Activated naive CD4-positive, alpha-beta T cell treated with anti-CD3 and anti-CD28 coated beads for 36 hours (primary cell): ENCODE measurements at regions not wholly inside any gene's neighbourhood (a gene's known extent, or its start where the extent isn't known, plus 50 kb on each side); places are given as distances from the start of the nearest gene placed in this dataset.

Experiments used
- CTCF ChIA-PET: fragments of 350-600 bp; sonication (Branson Sonifier 250); formaldehyde crosslinking; loops from one replicate; lab custom pipeline; 2021; ENCODE audit warnings: antibody characterized with exemption; lab: Charles Lee
- DNase-seq: peaks from one replicate; pipeline ENCODE4 v3.0.0-alpha.2; 2020
- H3K27ac Mint-ChIP-seq: one replicate; pipeline ENCODE4 v1.8.0; 2021; ENCODE audit warnings: mild to moderate bottlenecking, mixed read lengths
- H3K27me3 Mint-ChIP-seq: one replicate; pipeline ENCODE4 v1.8.0; 2021; ENCODE audit warnings: low read depth, mixed read lengths
- H3K36me3 Mint-ChIP-seq: one replicate; pipeline ENCODE4 v1.8.0; 2021; ENCODE audit warnings: low read depth, mixed read lengths
- H3K4me1 Mint-ChIP-seq: one replicate; pipeline ENCODE4 v1.8.0; 2021; ENCODE audit warnings: low read depth, mixed read lengths
- H3K4me3 Mint-ChIP-seq: one replicate; pipeline ENCODE4 v1.8.0; 2021; ENCODE audit warnings: mild to moderate bottlenecking, moderate library complexity, mixed read lengths
- H3K9me3 Mint-ChIP-seq: one replicate; pipeline ENCODE4 v1.8.0; 2021; ENCODE audit warnings: mixed read lengths
- intact Hi-C: fragments of 100-400 bp; cut with micrococcal nuclease; formaldehyde crosslinking; loops from one replicate; pipeline ENCODE4 v1.15.1; 2023

GRCh38 chr22:42330170-42330569, 59.7 kb upstream of the TCF20 start:
- Mint-ChIP-seq H3K9me3 (no peaks in the 10 kb centered on the region), H3K27me3 (no peaks in the 10 kb centered on the region), H3K27ac (no peak overlapping the region), H3K4me1 (peaks cover 36% of the 10 kb centered on the region), H3K36me3 (no peaks in the 10 kb centered on the region), H3K4me3 (no peak overlapping the region)
- CTCF ChIA-PET = no interaction called here
- DNase-seq = no peak
- intact Hi-C loops = no loop called here

- no peak for DNase-seq
- Mint-ChIP-seq H3K9me3 (no peaks in the 10 kb centered on the region), H3K4me3 (no peak overlapping the region), H3K36me3 (no peaks in the 10 kb centered on the region), H3K4me1 (peaks cover 42% of the 10 kb centered on the region), H3K27me3 (no peaks in the 10 kb centered on the region), H3K27ac (no peak overlapping the region)
- intact Hi-C loops = loop anchor here (2.0 kb wide), 1 partner anchor 39 kb away; no protein-coding TSS in a partner anchor
- CTCF ChIA-PET = no interaction called here
Measured at GRCh38 chr22:42329504-42329903, 59.1 kb upstream of the TCF20 start.

DNA sequence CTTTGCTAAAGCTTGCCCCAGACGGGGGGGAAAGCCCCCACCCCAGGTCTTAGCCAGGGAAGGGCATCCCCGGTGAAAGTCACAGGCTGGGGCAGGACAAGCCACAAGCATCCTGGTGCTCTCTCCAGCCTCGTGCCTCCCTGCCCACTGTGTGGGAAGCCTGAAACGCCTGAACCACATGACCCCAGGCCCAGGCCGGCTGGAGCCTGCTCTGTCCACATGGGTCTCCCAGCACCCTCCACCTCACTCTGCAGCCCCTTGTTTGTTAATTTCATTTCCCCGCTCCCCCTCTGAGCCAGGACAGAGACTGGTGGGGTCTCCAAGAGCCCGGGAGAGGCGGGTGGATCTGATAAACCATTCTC, 58.3 kb upstream of the TCF20 start:
- Mint-ChIP-seq H3K27ac (no peak overlapping the region), H3K4me1 (peaks cover 47% of the 10 kb centered on the region), H3K9me3 (no peaks in the 10 kb centered on the region), H3K36me3 (no peaks in the 10 kb centered on the region), H3K4me3 (no peak overlapping the region), H3K27me3 (no peaks in the 10 kb centered on the region)
- CTCF ChIA-PET = no interaction called here
- intact Hi-C loops = loop anchor here (2.0 kb wide), 1 partner anchor 40 kb away; no protein-coding TSS in a partner anchor
- DNase-seq = no peak

- Mint-ChIP-seq H3K4me3 (no peak overlapping the region), H3K4me1 (peaks cover 47% of the 10 kb centered on the region), H3K9me3 (no peaks in the 10 kb centered on the region), H3K27ac (no peak overlapping the region), H3K36me3 (no peaks in the 10 kb centered on the region), H3K27me3 (no peaks in the 10 kb centered on the region)
- peak; percentile 50 for DNase-seq
- CTCF ChIA-PET = interaction anchor here (3.0 kb wide), 1 partner anchor 16 kb away, joined by 11 read pairs; no protein-coding TSS in a partner anchor
- intact Hi-C loops = loop anchor here (2.0 kb wide), 1 partner anchor 41 kb away; no protein-coding TSS in a partner anchor
Measured at GRCh38 chr22:42328130-42328783, 57.8 kb upstream of the TCF20 start.

GRCh38 chr22:42327462-42328129, 57.1 kb upstream of the TCF20 start:
- Mint-ChIP-seq H3K36me3 (no peaks in the 10 kb centered on the region), H3K4me1 (peaks cover 47% of the 10 kb centered on the region), H3K9me3 (no peaks in the 10 kb centered on the region), H3K27ac (peak overlapping the region; percentile 68), H3K27me3 (no peaks in the 10 kb centered on the region), H3K4me3 (no peak overlapping the region)
- DNase-seq = peak; percentile 50
- CTCF ChIA-PET = interaction anchor here (0.5 to 3.0 kb wide), 3 partner anchors 15 to 289 kb away, joined by 3 to 11 read pairs (median 4); no protein-coding TSS in a partner anchor
- intact Hi-C loops = loop anchor here (2.0 kb wide), 1 partner anchor 41 kb away; no protein-coding TSS in a partner anchor

- H3K27ac Mint-ChIP-seq = no peak overlapping the region
- CTCF ChIA-PET = interaction anchor here (0.5 to 3.0 kb wide), 2 partner anchors 14 to 219 kb away, joined by 3 to 11 read pairs; no protein-coding TSS in a partner anchor
- intact Hi-C loops = no loop called here
- H3K36me3 Mint-ChIP-seq = no peaks in the 10 kb centered on the region
- no peaks in the 10 kb centered on the region for H3K27me3 Mint-ChIP-seq
- no peak for DNase-seq
- H3K4me1 Mint-ChIP-seq = peaks cover 46% of the 10 kb centered on the region
- H3K9me3 Mint-ChIP-seq = no peaks in the 10 kb centered on the region
- H3K4me3 Mint-ChIP-seq = no peak overlapping the region
Measured at GRCh38 chr22:42326801-42327200, 56.3 kb upstream of the TCF20 start.

DNA sequence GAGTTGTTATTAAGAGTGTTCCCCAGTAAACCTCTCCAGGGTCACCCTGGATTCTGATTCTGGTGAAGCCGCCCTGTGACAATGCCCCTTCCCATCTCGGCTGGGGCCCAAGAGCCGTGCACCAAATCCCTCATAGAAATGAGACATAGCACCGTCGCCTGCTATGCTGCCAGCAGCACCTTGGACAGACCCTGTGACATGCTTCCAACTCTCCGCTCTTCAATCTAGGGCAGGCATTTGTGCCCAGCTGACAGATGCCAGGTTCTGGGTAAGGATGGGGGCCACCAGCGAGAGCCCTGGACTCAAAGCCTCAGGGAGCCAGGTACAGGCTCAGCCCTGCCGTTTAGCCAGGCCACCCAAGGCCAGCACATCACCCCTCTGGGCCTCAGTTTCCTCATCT, 55.8 kb upstream of the TCF20 start:
- CTCF ChIA-PET = interaction anchor here (3.0 kb wide), 1 partner anchor 14 kb away, joined by 11 read pairs; no protein-coding TSS in a partner anchor
- Mint-ChIP-seq H3K27me3 (no peaks in the 10 kb centered on the region), H3K27ac (no peak overlapping the region), H3K36me3 (no peaks in the 10 kb centered on the region), H3K9me3 (no peaks in the 10 kb centered on the region), H3K4me3 (no peak overlapping the region), H3K4me1 (peaks cover 44% of the 10 kb centered on the region)
- DNase-seq = no peak
- intact Hi-C loops = no loop called here

- no peak overlapping the region for H3K27ac Mint-ChIP-seq
- DNase-seq = no peak
- intact Hi-C loops = no loop called here
- no peaks in the 10 kb centered on the region for H3K9me3 Mint-ChIP-seq
- H3K36me3 Mint-ChIP-seq = no peaks in the 10 kb centered on the region
- no peaks in the 10 kb centered on the region for H3K27me3 Mint-ChIP-seq
- CTCF ChIA-PET = interaction anchor here (0.6 to 3.0 kb wide), 3 partner anchors 12 to 119 kb away, joined by 3 to 11 read pairs (median 3); no protein-coding TSS in a partner anchor
- H3K4me1 Mint-ChIP-seq = peaks cover 44% of the 10 kb centered on the region
- H3K4me3 Mint-ChIP-seq = no peak overlapping the region
Measured at GRCh38 chr22:42324990-42325710, 54.7 kb upstream of the TCF20 start.

GRCh38 chr22:42324566-42324965, 54.1 kb upstream of the TCF20 start:
- no peaks in the 10 kb centered on the region for H3K36me3 Mint-ChIP-seq
- intact Hi-C loops = no loop called here
- H3K4me3 Mint-ChIP-seq = no peak overlapping the region
- peak overlapping the region; percentile 13 for H3K27ac Mint-ChIP-seq
- no peak for DNase-seq
- H3K4me1 Mint-ChIP-seq = peaks cover 44% of the 10 kb centered on the region
- no peaks in the 10 kb centered on the region for H3K9me3 Mint-ChIP-seq
- H3K27me3 Mint-ChIP-seq = no peaks in the 10 kb centered on the region
- CTCF ChIA-PET = interaction anchor here (0.6 to 0.7 kb wide), 2 partner anchors 35 to 120 kb away, joined by 3 read pairs; no protein-coding TSS in a partner anchor

DNA sequence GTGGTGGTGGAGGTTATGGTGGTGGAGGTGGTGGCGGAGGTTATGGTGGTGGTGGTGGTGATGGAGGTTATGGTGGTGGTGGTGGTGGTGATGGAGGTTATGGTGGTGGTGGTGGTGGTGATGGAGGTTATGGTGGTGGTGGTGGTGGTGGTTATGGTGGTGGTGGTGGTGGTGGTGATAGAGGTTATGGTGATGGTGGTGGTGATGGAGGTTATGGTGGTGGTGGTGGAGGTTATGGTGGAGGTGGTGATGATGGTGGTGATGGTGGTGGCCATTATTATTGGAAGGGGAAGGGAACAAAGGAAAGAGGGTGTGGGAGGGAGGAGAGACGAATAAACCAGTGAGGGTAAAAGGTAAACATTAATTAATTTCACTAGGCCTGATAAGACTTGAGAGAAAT, 53.5 kb upstream of the TCF20 start:
- CTCF ChIA-PET = no interaction called here

GRCh38 chr22:42322562-42322926, 52.1 kb upstream of the TCF20 start:
- Mint-ChIP-seq H3K9me3 (no peaks in the 10 kb centered on the region), H3K36me3 (no peaks in the 10 kb centered on the region), H3K27me3 (no peaks in the 10 kb centered on the region), H3K27ac (no peak overlapping the region), H3K4me3 (no peak overlapping the region), H3K4me1 (peaks cover 30% of the 10 kb centered on the region)
- CTCF ChIA-PET = no interaction called here
- intact Hi-C loops = no loop called here
- DNase-seq = no peak

More for the DNA sequence above, 53.5 kb upstream of the TCF20 start:
- no peak overlapping the region for H3K27ac Mint-ChIP-seq
- H3K4me3 Mint-ChIP-seq = no peak overlapping the region
- H3K4me1 Mint-ChIP-seq = peaks cover 44% of the 10 kb centered on the region
- H3K9me3 Mint-ChIP-seq = no peaks in the 10 kb centered on the region
- H3K27me3 Mint-ChIP-seq = no peaks in the 10 kb centered on the region
- no peak for DNase-seq
- intact Hi-C loops = no loop called here
- no peaks in the 10 kb centered on the region for H3K36me3 Mint-ChIP-seq

GRCh38 chr22:42321908-42322561, 51.6 kb upstream of the TCF20 start:
- Mint-ChIP-seq H3K4me1 (peaks cover 27% of the 10 kb centered on the region), H3K4me3 (no peak overlapping the region), H3K36me3 (no peaks in the 10 kb centered on the region), H3K9me3 (no peaks in the 10 kb centered on the region), H3K27me3 (no peaks in the 10 kb centered on the region), H3K27ac (no peak overlapping the region)
- CTCF ChIA-PET = no interaction called here
- intact Hi-C loops = no loop called here
- no peak for DNase-seq
